Mammary epithelial cell (primary cell): ENCODE measurements at regions not wholly inside any gene's neighbourhood (a gene's known extent, or its start where the extent isn't known, plus 50 kb on each side); places are given as distances from the start of the nearest gene placed in this dataset.

ENCODE experiments used
- CTCF ChIP-seq, 2 donors: IDR thresholded peaks in 1 of 2; conservative IDR thresholded peaks in 1 of 2; 2 replicates each; pipeline ENCODE4 v1.5.1; 2011 to 2012; ENCODE audit warnings: inconsistent platforms in 2 of 2, low read length in 2 of 2, mild to moderate bottlenecking in 2 of 2, control low read depth in 1 of 2, low read depth in 1 of 2; ENCODE audit not compliant: insufficient read depth in 1 of 2; ENCODE audit errors: extremely low read depth in 1 of 2
- EZH2 ChIP-seq: IDR thresholded peaks from 2 replicates; pipeline ENCODE4 v1.6.1; 2012; ENCODE audit warnings: low read length, inconsistent platforms, borderline replicate concordance

GRCh38 chr13:80684217-80684991 is 343.5 kb upstream of the SPRY2 start:
- TF ChIP-seq CTCF (conservative IDR thresholded peaks at IDR 0.05 in 1 of 2, IDR thresholded peaks at IDR 0.05 in 1 of 2; ENCODE audit: extremely low read depth in 1 of 2, insufficient read depth in 1 of 2, low read depth in 1 of 2, low read length in 2 of 2) (no peak), EZH2 (no peak)
